HFFc6 (cell line): ENCODE measurements at regions not wholly inside any gene's neighbourhood (a gene's known extent, or its start where the extent isn't known, plus 50 kb on each side); places are given as distances from the start of the nearest gene placed in this dataset.

Experiments used
- DNase-seq: peaks from one replicate; pipeline ENCODE4 v3.0.0-alpha.2; 2018
- H3K27ac Mint-ChIP-seq: 2 replicates; pipeline ENCODE4 v1.8.0; 2020; ENCODE audit warnings: mild to moderate bottlenecking, mixed read lengths
- H3K27me3 Mint-ChIP-seq: 2 replicates; pipeline ENCODE4 v1.8.0; 2021; ENCODE audit warnings: mild to moderate bottlenecking, moderate library complexity, mixed read lengths; ENCODE audit not compliant: insufficient read depth
- H3K36me3 Mint-ChIP-seq: 2 replicates; pipeline ENCODE4 v1.8.0; 2021; ENCODE audit warnings: low read depth, mixed read lengths
- H3K4me1 Mint-ChIP-seq: 2 replicates; pipeline ENCODE4 v1.8.0; 2020; ENCODE audit warnings: low read depth, mixed read lengths
- H3K4me3 Mint-ChIP-seq: 2 replicates; pipeline ENCODE4 v1.8.0; 2020; ENCODE audit warnings: mild to moderate bottlenecking, moderate library complexity, mixed read lengths
- H3K9me3 Mint-ChIP-seq: 2 replicates; pipeline ENCODE4 v1.8.0; 2020; ENCODE audit warnings: mild to moderate bottlenecking, mixed read lengths
- TF ChIP-seq, protein P1 (sequence below): fragments of 200-600 bp; sonication (generic); IDR thresholded peaks from 2 replicates; pipeline ENCODE4 v1.5.0; 2021; ENCODE audit warnings: antibody characterized with exemption, mild to moderate bottlenecking

DNA sequence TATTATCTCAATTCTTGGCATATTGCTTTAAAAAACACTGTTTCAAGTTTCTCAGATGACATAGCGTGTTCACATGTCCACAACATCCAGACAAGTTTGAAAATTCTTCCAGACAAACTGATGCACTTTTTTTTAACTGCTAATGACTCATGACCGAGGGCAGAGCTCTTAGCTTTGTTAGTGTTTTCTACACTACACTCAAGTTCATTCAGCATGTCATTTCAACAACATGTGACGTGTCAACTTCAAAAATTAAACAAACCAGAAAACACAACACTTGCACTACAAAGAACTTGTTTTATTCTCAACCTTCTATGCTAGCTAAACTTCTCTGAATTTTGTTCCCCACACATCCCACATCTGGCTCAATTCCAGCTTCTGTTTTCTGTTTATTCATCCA lies 1186.3 kb upstream of the FLRT2 start:
- Mint-ChIP-seq H3K4me3 (no peak overlapping the region), H3K27me3 (no peaks in the 10 kb centered on the region; the same call in 1 of the 2 replicates), H3K9me3 (peaks cover 21% of the 10 kb centered on the region), H3K4me1 (no peaks in the 10 kb centered on the region), H3K36me3 (peaks cover 6% of the 10 kb centered on the region; the same call in 1 of the 2 replicates), H3K27ac (no peak overlapping the region)
- no peak for DNase-seq
- TF ChIP-seq, protein P1, sequence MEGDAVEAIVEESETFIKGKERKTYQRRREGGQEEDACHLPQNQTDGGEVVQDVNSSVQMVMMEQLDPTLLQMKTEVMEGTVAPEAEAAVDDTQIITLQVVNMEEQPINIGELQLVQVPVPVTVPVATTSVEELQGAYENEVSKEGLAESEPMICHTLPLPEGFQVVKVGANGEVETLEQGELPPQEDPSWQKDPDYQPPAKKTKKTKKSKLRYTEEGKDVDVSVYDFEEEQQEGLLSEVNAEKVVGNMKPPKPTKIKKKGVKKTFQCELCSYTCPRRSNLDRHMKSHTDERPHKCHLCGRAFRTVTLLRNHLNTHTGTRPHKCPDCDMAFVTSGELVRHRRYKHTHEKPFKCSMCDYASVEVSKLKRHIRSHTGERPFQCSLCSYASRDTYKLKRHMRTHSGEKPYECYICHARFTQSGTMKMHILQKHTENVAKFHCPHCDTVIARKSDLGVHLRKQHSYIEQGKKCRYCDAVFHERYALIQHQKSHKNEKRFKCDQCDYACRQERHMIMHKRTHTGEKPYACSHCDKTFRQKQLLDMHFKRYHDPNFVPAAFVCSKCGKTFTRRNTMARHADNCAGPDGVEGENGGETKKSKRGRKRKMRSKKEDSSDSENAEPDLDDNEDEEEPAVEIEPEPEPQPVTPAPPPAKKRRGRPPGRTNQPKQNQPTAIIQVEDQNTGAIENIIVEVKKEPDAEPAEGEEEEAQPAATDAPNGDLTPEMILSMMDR: no peak

DNA sequence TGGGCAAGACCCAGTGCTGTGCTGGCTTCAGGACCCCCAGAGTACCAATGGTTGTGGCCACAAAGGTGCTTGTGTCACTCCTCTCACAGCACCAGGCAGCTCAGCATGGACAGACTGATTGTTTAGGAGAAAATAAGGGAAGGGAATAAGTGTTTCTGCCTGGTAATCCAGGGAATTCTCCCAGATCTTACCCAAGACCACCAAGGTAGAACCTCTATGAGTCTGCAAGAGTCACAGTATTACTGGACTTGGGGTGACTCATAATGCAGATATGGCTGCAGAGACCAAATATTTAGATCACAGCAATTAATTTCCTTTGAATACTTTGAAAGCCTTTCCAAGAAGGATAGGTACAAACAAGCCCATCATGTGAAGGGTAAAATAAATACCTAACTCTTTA lies 1178.3 kb upstream of the FLRT2 start:
- H3K4me1 Mint-ChIP-seq: no peaks in the 10 kb centered on the region
- no peaks in the 10 kb centered on the region; the same call in none of the 2 replicates for H3K27me3 Mint-ChIP-seq
- DNase-seq: no peak
- TF ChIP-seq, protein P1: no peak
- no peak overlapping the region for H3K27ac Mint-ChIP-seq
- H3K9me3 Mint-ChIP-seq: peaks cover 26% of the 10 kb centered on the region
- no peak overlapping the region for H3K4me3 Mint-ChIP-seq
- H3K36me3 Mint-ChIP-seq: no peaks in the 10 kb centered on the region

DNA sequence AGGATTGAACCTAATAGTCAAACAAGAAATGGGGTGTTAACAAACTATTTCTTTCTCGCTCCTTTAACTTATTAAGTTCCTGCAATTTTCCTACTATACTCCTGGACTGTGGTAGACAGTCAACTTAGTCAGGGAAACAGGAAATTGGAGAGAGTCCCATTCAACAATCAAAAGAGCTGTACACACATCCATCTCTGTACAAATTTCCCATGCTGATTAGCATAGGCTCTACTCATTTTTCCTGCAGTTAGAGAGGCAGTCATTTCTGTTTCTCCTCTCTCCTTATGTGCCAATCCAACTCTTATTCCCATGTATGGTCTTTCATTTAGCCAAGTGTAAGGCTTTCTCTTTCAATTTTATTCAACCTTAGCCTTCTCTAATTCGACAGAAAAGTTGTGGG lies 1168.5 kb upstream of the FLRT2 start:
- Mint-ChIP-seq H3K9me3 (peaks cover 39% of the 10 kb centered on the region), H3K4me1 (no peaks in the 10 kb centered on the region), H3K27me3 (no peaks in the 10 kb centered on the region), H3K27ac (no peak overlapping the region), H3K36me3 (no peaks in the 10 kb centered on the region), H3K4me3 (no peak overlapping the region)
- TF ChIP-seq, protein P1: no peak
- DNase-seq: no peak

DNA sequence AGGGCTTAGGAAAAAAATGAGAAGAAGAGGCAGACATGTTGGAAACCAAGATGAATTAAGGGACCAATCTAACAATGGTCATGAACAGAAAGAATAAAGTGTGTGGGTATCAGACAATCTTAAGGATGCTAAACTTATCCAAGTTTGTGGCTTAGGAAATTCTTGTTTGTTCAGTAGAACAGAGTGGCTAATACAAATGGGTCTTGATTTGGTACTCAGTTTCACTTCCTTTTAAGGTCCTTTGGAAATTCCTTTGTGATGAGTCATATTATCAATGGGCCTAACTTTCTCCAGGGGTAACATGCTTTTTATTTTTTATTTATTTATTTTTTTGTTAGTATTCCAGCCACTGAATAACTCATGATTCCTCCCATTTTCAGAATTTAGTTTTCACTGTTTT lies 1154.7 kb upstream of the FLRT2 start:
- no peak overlapping the region for H3K4me3 Mint-ChIP-seq
- H3K27me3 Mint-ChIP-seq: peaks cover 1% of the 10 kb centered on the region; the same call in 1 of the 2 replicates
- H3K36me3 Mint-ChIP-seq: no peaks in the 10 kb centered on the region
- TF ChIP-seq, protein P1: no peak
- H3K9me3 Mint-ChIP-seq: peaks cover 8% of the 10 kb centered on the region
- no peak for DNase-seq
- no peaks in the 10 kb centered on the region for H3K4me1 Mint-ChIP-seq
- H3K27ac Mint-ChIP-seq: no peak overlapping the region

DNA sequence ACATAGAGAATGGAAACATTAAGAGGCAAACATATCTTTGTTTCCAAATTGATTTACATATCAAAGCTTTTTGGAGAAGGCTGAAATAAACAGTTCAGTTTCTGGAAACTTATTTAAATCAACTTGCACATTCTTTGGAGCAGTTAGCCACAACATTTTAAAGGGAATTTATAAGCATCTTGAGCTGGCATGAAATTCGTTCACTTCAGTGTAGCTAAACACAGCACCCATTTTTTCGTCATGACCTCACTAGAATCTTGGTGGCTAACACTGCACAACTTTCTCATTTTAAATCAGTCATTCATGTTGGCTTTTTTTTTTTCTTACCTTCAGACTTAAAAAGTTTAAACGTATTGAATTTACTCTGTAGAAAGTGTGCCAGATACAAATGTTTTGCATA lies 1139.9 kb upstream of the FLRT2 start:
- Mint-ChIP-seq H3K4me1 (no peaks in the 10 kb centered on the region), H3K36me3 (no peaks in the 10 kb centered on the region), H3K9me3 (peaks cover 5% of the 10 kb centered on the region; the same call in 1 of the 2 replicates), H3K27me3 (no peaks in the 10 kb centered on the region), H3K27ac (no peak overlapping the region), H3K4me3 (no peak overlapping the region)
- TF ChIP-seq, protein P1: no peak
- DNase-seq: no peak

DNA sequence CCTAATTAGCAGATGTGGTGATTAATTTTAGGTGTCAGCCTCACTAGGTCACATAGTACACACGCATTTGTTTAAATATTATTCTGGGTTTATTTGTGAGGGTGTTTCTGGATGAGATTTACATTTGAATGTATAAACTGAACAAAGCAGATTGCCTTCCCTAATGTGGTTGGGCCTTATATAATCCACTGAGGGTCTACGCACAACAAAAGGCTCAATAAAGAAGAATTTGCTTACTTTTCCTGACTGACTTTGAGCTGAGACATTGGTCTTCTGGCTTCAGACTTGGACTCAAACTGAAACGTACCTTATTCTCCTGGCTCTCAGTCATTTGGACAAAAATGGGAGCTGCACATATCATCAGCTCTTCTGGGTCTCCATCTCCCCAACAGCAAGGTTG lies 1132.3 kb upstream of the FLRT2 start:
- Mint-ChIP-seq H3K27ac (no peak overlapping the region), H3K36me3 (peaks cover 4% of the 10 kb centered on the region; the same call in 1 of the 2 replicates), H3K9me3 (peaks cover 18% of the 10 kb centered on the region), H3K27me3 (no peaks in the 10 kb centered on the region; the same call in 1 of the 2 replicates), H3K4me3 (no peak overlapping the region), H3K4me1 (no peaks in the 10 kb centered on the region)
- TF ChIP-seq, protein P1: no peak
- no peak for DNase-seq
